ENCODE measurements at regions not wholly inside any gene's neighbourhood (a gene's known extent, or its start where the extent isn't known, plus 50 kb on each side); places are given as distances from the start of the nearest gene placed in this dataset.

DNA sequence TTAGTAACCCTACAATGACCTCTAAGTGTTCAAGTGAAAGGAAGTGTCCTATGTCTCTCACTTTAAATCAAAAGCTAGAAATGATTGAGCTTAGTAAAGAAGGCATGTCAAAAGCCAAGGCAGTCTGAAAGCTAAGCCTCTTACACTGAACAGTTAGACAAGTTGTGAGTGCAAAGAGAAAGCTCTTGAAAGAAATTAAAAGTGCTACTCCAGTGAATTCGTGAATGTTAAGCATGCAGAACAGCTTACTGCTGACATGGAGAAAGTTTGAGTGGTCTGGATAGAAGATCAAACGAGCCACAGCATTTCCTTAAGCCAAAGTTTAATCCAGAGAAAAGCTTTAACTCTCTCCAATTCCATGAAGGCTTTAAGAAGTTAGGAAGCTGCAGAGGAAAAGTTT is 373.7 kb downstream of the NR4A2 start:
- no peak overlapping the region for H2BK20ac ChIP-seq (ENCODE audit: low read depth, low read length, poor library complexity, severe bottlenecking)
- no peaks in the 10 kb centered on the region for H3K79me2 ChIP-seq (ENCODE audit: insufficient read depth, low read length)
- no peak overlapping the region for H3K4me2 ChIP-seq (ENCODE audit: insufficient read depth, insufficient read length, low read length)
- H3K9ac ChIP-seq (ENCODE audit: extremely low read depth, insufficient read length, low read length): no peak overlapping the region
- H3K27ac Mint-ChIP-seq: no peak overlapping the region
- H3K27me3 ChIP-seq (ENCODE audit: insufficient read depth, low read length): no peaks in the 10 kb centered on the region
- no peak overlapping the region for H3K4ac ChIP-seq (ENCODE audit: low read depth, low read length)
- no peak overlapping the region for H3T11ph ChIP-seq (ENCODE audit: low read length)
- H2AK5ac ChIP-seq (ENCODE audit: insufficient read length, low read length): no peak overlapping the region
- no peak overlapping the region for H2BK5ac ChIP-seq (ENCODE audit: insufficient read length, low read length)
- no peak overlapping the region for H4K8ac ChIP-seq (replicated peaks; ENCODE audit: insufficient read length, low read depth, low read length)
- H3K18ac ChIP-seq (ENCODE audit: insufficient read length, low read depth, low read length): no peak overlapping the region
- no peak overlapping the region for H3K23ac ChIP-seq (ENCODE audit: insufficient read length, low read depth, low read length)
- no peaks in the 10 kb centered on the region for H3K79me1 ChIP-seq (ENCODE audit: insufficient read depth, low read depth, low read length, poor library complexity, severe bottlenecking)
- H2BK12ac ChIP-seq (ENCODE audit: insufficient read length, low read depth, low read length): no peak overlapping the region
- H3K4me3 Mint-ChIP-seq: no peak overlapping the region
- no peaks in the 10 kb centered on the region for H3K9me3 Mint-ChIP-seq
- no peak for DNase-seq
- no peaks in the 10 kb centered on the region for H3K36me3 Mint-ChIP-seq (ENCODE audit: insufficient read depth in 1 of 3, low read depth in 3 of 3)
- H2BK120ac ChIP-seq (ENCODE audit: low read depth, low read length, poor library complexity, severe bottlenecking): no peak overlapping the region
- H3K23me2 ChIP-seq (ENCODE audit: insufficient read length, low read depth, low read length, poor library complexity, severe bottlenecking): no peaks in the 10 kb centered on the region
- no peaks in the 10 kb centered on the region for H3K4me1 ChIP-seq (ENCODE audit: insufficient read depth, low read length)
- no peak overlapping the region for H2AFZ ChIP-seq (ENCODE audit: low read length)
- no peak overlapping the region for H4K91ac ChIP-seq (ENCODE audit: insufficient read length, low read depth, low read length)
- H3K56ac ChIP-seq (ENCODE audit: insufficient read length, low read depth, low read length): no peak overlapping the region
- WGBS (ENCODE audit: extremely low coverage, insufficient read length, low lambda C conversion rate): no CpG with 5 or more reads among the region's 2 CpGs
- H2BK15ac ChIP-seq (ENCODE audit: low read depth, low read length): no peak overlapping the region
- no peaks in the 10 kb centered on the region for H3K27me3 Mint-ChIP-seq (ENCODE audit: low read depth)
- H3K4me1 Mint-ChIP-seq: peaks cover 9 to 10% of the 10 kb centered on the region in 2 experiments
- no peaks in the 10 kb centered on the region for H3K9me3 ChIP-seq (ENCODE audit: control insufficient read depth, low read depth, low read length)
- H3K14ac ChIP-seq (ENCODE audit: insufficient read depth, low read length): no peak overlapping the region
- no peaks in the 10 kb centered on the region for H4K20me1 ChIP-seq (ENCODE audit: control insufficient read depth, insufficient read depth, insufficient read length)
- no peak overlapping the region for H3K27ac ChIP-seq (ENCODE audit: insufficient read length, low read depth, low read length)
- TF ChIP-seq, protein P1, sequence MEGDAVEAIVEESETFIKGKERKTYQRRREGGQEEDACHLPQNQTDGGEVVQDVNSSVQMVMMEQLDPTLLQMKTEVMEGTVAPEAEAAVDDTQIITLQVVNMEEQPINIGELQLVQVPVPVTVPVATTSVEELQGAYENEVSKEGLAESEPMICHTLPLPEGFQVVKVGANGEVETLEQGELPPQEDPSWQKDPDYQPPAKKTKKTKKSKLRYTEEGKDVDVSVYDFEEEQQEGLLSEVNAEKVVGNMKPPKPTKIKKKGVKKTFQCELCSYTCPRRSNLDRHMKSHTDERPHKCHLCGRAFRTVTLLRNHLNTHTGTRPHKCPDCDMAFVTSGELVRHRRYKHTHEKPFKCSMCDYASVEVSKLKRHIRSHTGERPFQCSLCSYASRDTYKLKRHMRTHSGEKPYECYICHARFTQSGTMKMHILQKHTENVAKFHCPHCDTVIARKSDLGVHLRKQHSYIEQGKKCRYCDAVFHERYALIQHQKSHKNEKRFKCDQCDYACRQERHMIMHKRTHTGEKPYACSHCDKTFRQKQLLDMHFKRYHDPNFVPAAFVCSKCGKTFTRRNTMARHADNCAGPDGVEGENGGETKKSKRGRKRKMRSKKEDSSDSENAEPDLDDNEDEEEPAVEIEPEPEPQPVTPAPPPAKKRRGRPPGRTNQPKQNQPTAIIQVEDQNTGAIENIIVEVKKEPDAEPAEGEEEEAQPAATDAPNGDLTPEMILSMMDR (conservative IDR thresholded peaks at IDR 0.05): no peak
- no peak overlapping the region for H4K5ac ChIP-seq (ENCODE audit: insufficient read length, low read depth, low read length)

Data from H9 (cell line).